ENCODE measurements at regions not wholly inside any gene's neighbourhood (a gene's known extent, or its start where the extent isn't known, plus 50 kb on each side); places are given as distances from the start of the nearest gene placed in this dataset.

GRCh38 chrX:5431823-5432222 lies 796.8 kb downstream of the NLGN4X start:
- no peak overlapping the region for H3K9ac ChIP-seq (ENCODE audit: insufficient read depth in 1 of 2, low read depth in 2 of 2, low read length in 2 of 2)
- no peaks in the 10 kb centered on the region for H3K79me2 ChIP-seq (ENCODE audit: control insufficient read depth, insufficient read depth, low read length)
- H2AFZ ChIP-seq (ENCODE audit: low read depth, low read length) = no peak overlapping the region
- no peaks in the 10 kb centered on the region for H3K36me3 ChIP-seq (ENCODE audit: control insufficient read depth, insufficient read depth, low read length)
- in situ Hi-C loops (cut with MboI) = no loop called here
- H3K9me3 ChIP-seq (replicated peaks; ENCODE audit: control insufficient read depth, insufficient read depth, low read depth, low read length) = no peaks in the 10 kb centered on the region
- no peak for DNase-seq (ENCODE audit: extremely low read depth in 1 of 4, low spot score in 3 of 4)
- H3K27ac ChIP-seq (ENCODE audit: extremely low read depth, low read depth, low read length) = no peak overlapping the region
- no TSS peak for BruUV-seq (replicated peaks)
- no peak for FAIRE-seq
- no peaks in the 10 kb centered on the region for H3K9me1 ChIP-seq (ENCODE audit: control insufficient read depth, insufficient read depth, low read length)
- ATAC-seq = no peak
- H3K27me3 ChIP-seq (ENCODE audit: control insufficient read depth in 2 of 2, insufficient read depth in 2 of 2, low read length in 2 of 2) = no peaks in the 10 kb centered on the region
- H3K4me3 ChIP-seq = no peak overlapping the region
- no peak overlapping the region for H3K4me2 ChIP-seq (ENCODE audit: insufficient read depth, low read length)
- ChIA-PET CTCF (ENCODE audit: low intra/inter-chr PET ratio) (no interaction called here), POLR2A (no interaction called here)
- no peaks in the 10 kb centered on the region for H3K4me1 ChIP-seq (replicated peaks in 1 of 2; ENCODE audit: control insufficient read depth in 2 of 2, insufficient read depth in 2 of 2, low read length in 2 of 2)
- intact Hi-C loops (cut with micrococcal nuclease) = no loop called here
- no peaks in the 10 kb centered on the region for H4K20me1 ChIP-seq (replicated peaks; ENCODE audit: control insufficient read depth, insufficient read depth, low read length)
- TF ChIP-seq ZNF764 (CRISPR knock-in tag; IDR thresholded peaks at IDR 0.05; ENCODE audit: low read depth) (no peak), NCOA2 (IDR thresholded peaks at IDR 0.05; ENCODE audit: partially characterized antibody in 2 of 2) (no peak), NUFIP1 (IDR thresholded peaks at IDR 0.05; ENCODE audit: partially characterized antibody) (no peak), ZNF212 (CRISPR knock-in tag; IDR thresholded peaks at IDR 0.05) (no peak), SAP30 (IDR thresholded peaks at IDR 0.05; ENCODE audit: borderline replicate concordance, insufficient read depth, low read depth, low read length, poor library complexity, severe bottlenecking) (no peak), ZNF76 (CRISPR knock-in tag; IDR thresholded peaks at IDR 0.05; ENCODE audit: borderline replicate concordance) (no peak), POLR2B (IDR thresholded peaks at IDR 0.05; ENCODE audit: low read depth, partially characterized antibody) (no peak), NR2F6 (CRISPR knock-in tag; IDR thresholded peaks at IDR 0.05) (no peak), ETS2 (tag; IDR thresholded peaks at IDR 0.05; ENCODE audit: borderline replicate concordance, poor library complexity, severe bottlenecking) (no peak), KAT8 (IDR thresholded peaks at IDR 0.05; ENCODE audit: low read depth) (no peak), NR3C1 (CRISPR knock-in tag; IDR thresholded peaks at IDR 0.05) (no peak), LARP7 (IDR thresholded peaks at IDR 0.05) (no peak), SRSF3 (IDR thresholded peaks at IDR 0.05; ENCODE audit: insufficient read depth, low read length) (no peak), ZNF277 (CRISPR knock-in tag; IDR thresholded peaks at IDR 0.05; ENCODE audit: borderline replicate concordance) (no peak), PRMT5 (CRISPR knock-in tag; IDR thresholded peaks at IDR 0.05) (no peak), CREM (IDR thresholded peaks at IDR 0.05; ENCODE audit: low read depth) (no peak)
- TF ChIP-seq, protein P1, sequence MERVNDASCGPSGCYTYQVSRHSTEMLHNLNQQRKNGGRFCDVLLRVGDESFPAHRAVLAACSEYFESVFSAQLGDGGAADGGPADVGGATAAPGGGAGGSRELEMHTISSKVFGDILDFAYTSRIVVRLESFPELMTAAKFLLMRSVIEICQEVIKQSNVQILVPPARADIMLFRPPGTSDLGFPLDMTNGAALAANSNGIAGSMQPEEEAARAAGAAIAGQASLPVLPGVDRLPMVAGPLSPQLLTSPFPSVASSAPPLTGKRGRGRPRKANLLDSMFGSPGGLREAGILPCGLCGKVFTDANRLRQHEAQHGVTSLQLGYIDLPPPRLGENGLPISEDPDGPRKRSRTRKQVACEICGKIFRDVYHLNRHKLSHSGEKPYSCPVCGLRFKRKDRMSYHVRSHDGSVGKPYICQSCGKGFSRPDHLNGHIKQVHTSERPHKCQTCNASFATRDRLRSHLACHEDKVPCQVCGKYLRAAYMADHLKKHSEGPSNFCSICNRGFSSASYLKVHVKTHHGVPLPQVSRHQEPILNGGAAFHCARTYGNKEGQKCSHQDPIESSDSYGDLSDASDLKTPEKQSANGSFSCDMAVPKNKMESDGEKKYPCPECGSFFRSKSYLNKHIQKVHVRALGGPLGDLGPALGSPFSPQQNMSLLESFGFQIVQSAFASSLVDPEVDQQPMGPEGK (CRISPR knock-in tag; IDR thresholded peaks at IDR 0.05; ENCODE audit: borderline replicate concordance) = no peak
